ENCODE measurements at regions not wholly inside any gene's neighbourhood (a gene's known extent, or its start where the extent isn't known, plus 50 kb on each side); places are given as distances from the start of the nearest gene placed in this dataset.

GRCh38 chr5:68134669-68135313 is 80.8 kb upstream of the PIK3R1 start:
- H3K4me1 ChIP-seq (ENCODE audit: control insufficient read depth in 1 of 2, insufficient read depth in 2 of 2, low read length in 2 of 2), result no peaks in the 10 kb centered on the region
- no peak overlapping the region for H2BK5ac ChIP-seq (ENCODE audit: low read depth, low read length, poor library complexity)
- DNase-seq, result no peak
- no peak overlapping the region for H3K9ac ChIP-seq (ENCODE audit: low read length)
- H4K12ac ChIP-seq (ENCODE audit: low read depth, low read length), result no peak overlapping the region
- no peak overlapping the region for H2AFZ ChIP-seq (ENCODE audit: insufficient read depth, low read length, poor library complexity)
- H3K23ac ChIP-seq (ENCODE audit: low read length), result no peak overlapping the region
- no peak overlapping the region for H3K27ac ChIP-seq (ENCODE audit: low read depth, low read length)
- no peak overlapping the region for H4K91ac ChIP-seq (ENCODE audit: low read depth, low read length)
- H3K14ac ChIP-seq (ENCODE audit: low read length), result no peak overlapping the region
- WGBS (ENCODE audit: extremely low coverage, insufficient coverage, insufficient read length), result no CpG with 5 or more reads among the region's 5 CpGs
- H3K4me3 ChIP-seq (ENCODE audit: low read depth, low read length), result no peak overlapping the region
- H3K79me2 ChIP-seq (ENCODE audit: control insufficient read depth, insufficient read depth, low read length, poor library complexity), result no peaks in the 10 kb centered on the region
- H3K4ac ChIP-seq (ENCODE audit: low read depth, low read length), result no peak overlapping the region
- no peaks in the 10 kb centered on the region for H3K79me1 ChIP-seq (ENCODE audit: low read length)
- H2BK12ac ChIP-seq (ENCODE audit: low read length), result no peak overlapping the region
- H3K9me3 ChIP-seq (ENCODE audit: insufficient read depth, low read depth, low read length), result no peaks in the 10 kb centered on the region
- no peak overlapping the region for H2AK5ac ChIP-seq (ENCODE audit: low read length)
- no peak overlapping the region for H2BK120ac ChIP-seq (ENCODE audit: insufficient read depth, low read length, poor library complexity)
- H3K18ac ChIP-seq (ENCODE audit: low read length), result no peak overlapping the region
- no peaks in the 10 kb centered on the region for H3K36me3 ChIP-seq (ENCODE audit: control insufficient read depth in 1 of 2, insufficient read depth in 2 of 2, low read length in 2 of 2)
- H4K8ac ChIP-seq (ENCODE audit: low read depth, low read length), result no peak overlapping the region
- H3K27me3 ChIP-seq (ENCODE audit: insufficient read depth, low read length), result no peaks in the 10 kb centered on the region
- H3K4me2 ChIP-seq (ENCODE audit: low read length), result no peak overlapping the region

- H3K27ac ChIP-seq (ENCODE audit: low read depth, low read length), result no peak overlapping the region
- no peak overlapping the region for H4K8ac ChIP-seq (ENCODE audit: low read depth, low read length)
- no peaks in the 10 kb centered on the region for H3K36me3 ChIP-seq (ENCODE audit: control insufficient read depth in 1 of 2, insufficient read depth in 2 of 2, low read length in 2 of 2)
- no peak overlapping the region for H4K91ac ChIP-seq (ENCODE audit: low read depth, low read length)
- H2AK5ac ChIP-seq (ENCODE audit: low read length), result no peak overlapping the region
- H3K9ac ChIP-seq (ENCODE audit: low read length), result no peak overlapping the region
- no peak for DNase-seq
- H3K9me3 ChIP-seq (ENCODE audit: insufficient read depth, low read depth, low read length), result no peaks in the 10 kb centered on the region
- no peak overlapping the region for H3K23ac ChIP-seq (ENCODE audit: low read length)
- H2BK12ac ChIP-seq (ENCODE audit: low read length), result no peak overlapping the region
- no peak overlapping the region for H3K4me2 ChIP-seq (ENCODE audit: low read length)
- no peak overlapping the region for H3K4ac ChIP-seq (ENCODE audit: low read depth, low read length)
- no peak overlapping the region for H2BK120ac ChIP-seq (ENCODE audit: insufficient read depth, low read length, poor library complexity)
- no peak overlapping the region for H3K18ac ChIP-seq (ENCODE audit: low read length)
- no peaks in the 10 kb centered on the region for H3K27me3 ChIP-seq (ENCODE audit: insufficient read depth, low read length)
- H3K4me1 ChIP-seq (ENCODE audit: control insufficient read depth in 1 of 2, insufficient read depth in 2 of 2, low read length in 2 of 2), result no peaks in the 10 kb centered on the region
- H2AFZ ChIP-seq (ENCODE audit: insufficient read depth, low read length, poor library complexity), result no peak overlapping the region
- no CpG with 5 or more reads among the region's 10 CpGs for WGBS (ENCODE audit: extremely low coverage, insufficient coverage, insufficient read length)
- H3K79me1 ChIP-seq (ENCODE audit: low read length), result no peaks in the 10 kb centered on the region
- H3K4me3 ChIP-seq (ENCODE audit: low read depth, low read length), result no peak overlapping the region
- no peak overlapping the region for H3K14ac ChIP-seq (ENCODE audit: low read length)
- no peak overlapping the region for H2BK5ac ChIP-seq (ENCODE audit: low read depth, low read length, poor library complexity)
- H3K79me2 ChIP-seq (ENCODE audit: control insufficient read depth, insufficient read depth, low read length, poor library complexity), result no peaks in the 10 kb centered on the region
- H4K12ac ChIP-seq (ENCODE audit: low read depth, low read length), result no peak overlapping the region
Measured at GRCh38 chr5:68134033-68134668, 81.4 kb upstream of the PIK3R1 start.

DNA sequence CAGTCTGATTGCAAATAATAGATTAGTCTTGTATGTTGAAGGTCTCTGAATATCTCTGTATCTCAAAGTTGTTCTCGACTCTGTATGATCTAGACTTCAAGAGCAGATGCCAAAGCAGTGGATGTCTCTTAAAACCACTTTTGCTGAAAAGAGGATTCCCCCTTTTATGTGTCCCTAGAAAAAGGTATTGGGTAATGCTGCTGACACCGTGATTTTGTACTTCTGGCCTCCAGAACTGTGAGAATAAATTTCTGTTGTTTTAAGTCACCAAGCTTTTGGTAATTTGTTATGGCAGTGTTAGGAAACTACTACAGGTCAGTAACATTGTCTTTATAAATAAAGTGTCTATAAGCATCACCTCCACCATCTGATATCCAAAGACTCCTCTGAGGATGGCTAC is 85.3 kb upstream of the PIK3R1 start:
- Histone ChIP-seq H4K91ac (ENCODE audit: low read depth, low read length) (no peak overlapping the region), H3K36me3 (ENCODE audit: control insufficient read depth in 1 of 2, insufficient read depth in 2 of 2, low read length in 2 of 2) (no peaks in the 10 kb centered on the region), H3K27me3 (ENCODE audit: insufficient read depth, low read length) (no peaks in the 10 kb centered on the region), H4K8ac (ENCODE audit: low read depth, low read length) (no peak overlapping the region), H3K23ac (ENCODE audit: low read length) (no peak overlapping the region), H3K4me1 (ENCODE audit: control insufficient read depth in 1 of 2, insufficient read depth in 2 of 2, low read length in 2 of 2) (no peaks in the 10 kb centered on the region), H3K4ac (ENCODE audit: low read depth, low read length) (no peak overlapping the region), H3K4me3 (ENCODE audit: low read depth, low read length) (no peak overlapping the region), H3K79me2 (ENCODE audit: control insufficient read depth, insufficient read depth, low read length, poor library complexity) (no peaks in the 10 kb centered on the region), H2BK12ac (ENCODE audit: low read length) (no peak overlapping the region), H3K79me1 (ENCODE audit: low read length) (no peaks in the 10 kb centered on the region), H3K27ac (ENCODE audit: low read depth, low read length) (no peak overlapping the region), H4K12ac (ENCODE audit: low read depth, low read length) (no peak overlapping the region), H2AK5ac (ENCODE audit: low read length) (no peak overlapping the region), H2BK120ac (ENCODE audit: insufficient read depth, low read length, poor library complexity) (no peak overlapping the region), H3K14ac (ENCODE audit: low read length) (no peak overlapping the region), H2AFZ (ENCODE audit: insufficient read depth, low read length, poor library complexity) (no peak overlapping the region), H3K18ac (ENCODE audit: low read length) (no peak overlapping the region), H3K4me2 (ENCODE audit: low read length) (no peak overlapping the region), H2BK5ac (ENCODE audit: low read depth, low read length, poor library complexity) (no peak overlapping the region), H3K9ac (ENCODE audit: low read length) (no peak overlapping the region), H3K9me3 (ENCODE audit: insufficient read depth, low read depth, low read length) (no peaks in the 10 kb centered on the region)
- WGBS (ENCODE audit: extremely low coverage, insufficient coverage, insufficient read length), result no CpG with 5 or more reads among the region's 2 CpGs
- DNase-seq, result no peak

DNA sequence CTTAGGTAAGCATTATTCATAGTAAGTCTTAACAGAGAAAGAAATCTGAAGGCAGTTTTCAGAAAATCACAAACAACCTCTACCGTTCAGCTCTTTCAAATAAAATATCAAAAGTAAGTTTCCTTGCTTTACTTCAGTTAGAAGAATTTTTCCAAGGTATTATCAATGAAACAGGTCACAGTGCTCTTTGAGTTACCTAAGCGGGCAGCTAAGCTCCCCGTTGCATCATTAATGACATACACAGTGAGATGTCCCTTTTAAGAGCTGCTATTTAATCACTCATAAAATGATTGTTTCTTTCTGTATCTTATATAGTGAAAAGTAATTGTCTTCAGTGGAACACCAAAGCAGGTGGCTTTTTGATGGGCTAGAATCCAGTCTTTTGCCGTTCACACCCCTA is 86.2 kb upstream of the PIK3R1 start:
- no CpG with 5 or more reads among the region's 4 CpGs for WGBS (ENCODE audit: extremely low coverage, insufficient coverage, insufficient read length)
- H2AFZ ChIP-seq (ENCODE audit: insufficient read depth, low read length, poor library complexity), result no peak overlapping the region
- H3K4ac ChIP-seq (ENCODE audit: low read depth, low read length), result no peak overlapping the region
- no peak overlapping the region for H3K14ac ChIP-seq (ENCODE audit: low read length)
- H3K79me2 ChIP-seq (ENCODE audit: control insufficient read depth, insufficient read depth, low read length, poor library complexity), result no peaks in the 10 kb centered on the region
- H3K36me3 ChIP-seq (ENCODE audit: control insufficient read depth in 1 of 2, insufficient read depth in 2 of 2, low read length in 2 of 2), result no peaks in the 10 kb centered on the region
- H2BK12ac ChIP-seq (ENCODE audit: low read length), result no peak overlapping the region
- H3K18ac ChIP-seq (ENCODE audit: low read length), result no peak overlapping the region
- H4K8ac ChIP-seq (ENCODE audit: low read depth, low read length), result no peak overlapping the region
- DNase-seq, result no peak
- H3K23ac ChIP-seq (ENCODE audit: low read length), result no peak overlapping the region
- H2BK120ac ChIP-seq (ENCODE audit: insufficient read depth, low read length, poor library complexity), result no peak overlapping the region
- H4K91ac ChIP-seq (ENCODE audit: low read depth, low read length), result no peak overlapping the region
- H3K27me3 ChIP-seq (ENCODE audit: insufficient read depth, low read length), result no peaks in the 10 kb centered on the region
- H3K4me2 ChIP-seq (ENCODE audit: low read length), result no peak overlapping the region
- H3K4me3 ChIP-seq (ENCODE audit: low read depth, low read length), result no peak overlapping the region
- H3K4me1 ChIP-seq (ENCODE audit: control insufficient read depth in 1 of 2, insufficient read depth in 2 of 2, low read length in 2 of 2), result no peaks in the 10 kb centered on the region
- no peaks in the 10 kb centered on the region for H3K9me3 ChIP-seq (ENCODE audit: insufficient read depth, low read depth, low read length)
- H2BK5ac ChIP-seq (ENCODE audit: low read depth, low read length, poor library complexity), result no peak overlapping the region
- no peak overlapping the region for H4K12ac ChIP-seq (ENCODE audit: low read depth, low read length)
- no peak overlapping the region for H3K9ac ChIP-seq (ENCODE audit: low read length)
- H3K79me1 ChIP-seq (ENCODE audit: low read length), result no peaks in the 10 kb centered on the region
- no peak overlapping the region for H2AK5ac ChIP-seq (ENCODE audit: low read length)
- no peak overlapping the region for H3K27ac ChIP-seq (ENCODE audit: low read depth, low read length)
